Spinal cord (tissue), 9 donors: ENCODE measurements at regions not wholly inside any gene's neighbourhood (a gene's known extent, or its start where the extent isn't known, plus 50 kb on each side); places are given as distances from the start of the nearest gene placed in this dataset.

ENCODE experiments used
- DNase-seq, 6 donors: peaks; one replicate each; pipeline versions ENCODE4 v3.0.0 to v3.0.0-alpha.2; 2013 to 2015; ENCODE audit warnings: low spot score in 6 of 6, low read depth in 4 of 6
- H3K27ac ChIP-seq: one replicate; pipeline ENCODE4 v1.5.1; 2013; ENCODE audit warnings: low read depth, low read length, control low read depth
- H3K27me3 ChIP-seq: one replicate; pipeline ENCODE4 v1.6.1; 2013; ENCODE audit warnings: low read length; ENCODE audit not compliant: control insufficient read depth, insufficient read depth
- H3K36me3 ChIP-seq: one replicate; pipeline ENCODE4 v1.6.1; 2013; ENCODE audit warnings: low read length; ENCODE audit not compliant: control insufficient read depth, insufficient read depth
- H3K4me1 ChIP-seq: one replicate; pipeline ENCODE4 v1.6.1; 2013; ENCODE audit warnings: low read length; ENCODE audit not compliant: control insufficient read depth, insufficient read depth
- H3K4me3 ChIP-seq: one replicate; pipeline ENCODE4 v1.5.1; 2013; ENCODE audit warnings: low read depth, low read length, control low read depth
- H3K9me3 ChIP-seq: one replicate; pipeline ENCODE4 v1.6.1; 2013; ENCODE audit warnings: low read length; ENCODE audit not compliant: control insufficient read depth, insufficient read depth
- WGBS: methylation state at CpG from one replicate; pipeline ENCODE4 v1.1.5; 2013; ENCODE audit warnings: missing lambda C conversion rate; ENCODE audit not compliant: insufficient coverage; 5-methylcytosine and 5-hydroxymethylcytosine counted together
- donor health status: healthy.

GRCh38 chr3:69527498-69527897 is 141.6 kb upstream of the FRMD4B start:
- peaks cover 2% of the 10 kb centered on the region for H3K4me1 ChIP-seq
- no peaks in the 10 kb centered on the region for H3K9me3 ChIP-seq
- no peaks in the 10 kb centered on the region for H3K27me3 ChIP-seq

GRCh38 chr3:69524816-69525215 is 138.9 kb upstream of the FRMD4B start:
- no peaks in the 10 kb centered on the region for H3K27me3 ChIP-seq
- H3K36me3 ChIP-seq, result no peaks in the 10 kb centered on the region
- no CpG with 5 or more reads among the region's 1 CpG for WGBS
- H3K27ac ChIP-seq, result no peak overlapping the region
- H3K9me3 ChIP-seq, result no peaks in the 10 kb centered on the region
- no peak for DNase-seq
- no peak overlapping the region for H3K4me3 ChIP-seq
- no peaks in the 10 kb centered on the region for H3K4me1 ChIP-seq

More at GRCh38 chr3:69527498-69527897, 141.6 kb upstream of the FRMD4B start:
- H3K36me3 ChIP-seq, result no peaks in the 10 kb centered on the region
- DNase-seq, result no peak
- H3K4me3 ChIP-seq, result no peak overlapping the region
- H3K27ac ChIP-seq, result no peak overlapping the region

- no peak overlapping the region for H3K4me3 ChIP-seq
- no peak for DNase-seq
- H3K9me3 ChIP-seq, result no peaks in the 10 kb centered on the region
- no peak overlapping the region for H3K27ac ChIP-seq
- H3K36me3 ChIP-seq, result no peaks in the 10 kb centered on the region
- no peaks in the 10 kb centered on the region for H3K4me1 ChIP-seq
- no peaks in the 10 kb centered on the region for H3K27me3 ChIP-seq
Measured at GRCh38 chr3:69521286-69521685, 135.4 kb upstream of the FRMD4B start.

- Histone ChIP-seq H3K9me3 (no peaks in the 10 kb centered on the region), H3K4me1 (no peaks in the 10 kb centered on the region), H3K27me3 (no peaks in the 10 kb centered on the region), H3K27ac (no peak overlapping the region), H3K36me3 (no peaks in the 10 kb centered on the region), H3K4me3 (no peak overlapping the region)
- no peak for DNase-seq
- WGBS, result 89% methylated on average over 2 of the region's 4 CpGs
Measured at GRCh38 chr3:69511361-69511760, 125.5 kb upstream of the FRMD4B start.

GRCh38 chr3:69510481-69511030 is 124.7 kb upstream of the FRMD4B start:
- Histone ChIP-seq H3K4me3 (no peak overlapping the region), H3K27me3 (no peaks in the 10 kb centered on the region), H3K9me3 (no peaks in the 10 kb centered on the region), H3K36me3 (no peaks in the 10 kb centered on the region), H3K27ac (no peak overlapping the region), H3K4me1 (no peaks in the 10 kb centered on the region)
- DNase-seq, result peak in 1 of 6 donors; percentile 35
- WGBS, result 60% methylated on average over 1 of the region's 3 CpGs

GRCh38 chr3:69509288-69509687 is 123.4 kb upstream of the FRMD4B start:
- Histone ChIP-seq H3K4me1 (no peaks in the 10 kb centered on the region), H3K4me3 (no peak overlapping the region), H3K27me3 (no peaks in the 10 kb centered on the region), H3K36me3 (no peaks in the 10 kb centered on the region), H3K27ac (no peak overlapping the region), H3K9me3 (no peaks in the 10 kb centered on the region)
- DNase-seq, result no peak
- WGBS, result no CpG with 5 or more reads among the region's 3 CpGs

GRCh38 chr3:69505770-69506407 is 120.0 kb upstream of the FRMD4B start:
- H3K9me3 ChIP-seq, result no peaks in the 10 kb centered on the region
- peak in 3 of 6 donors; percentile 26 to 88 (median 33) for DNase-seq
- H3K36me3 ChIP-seq, result no peaks in the 10 kb centered on the region
- no peak overlapping the region for H3K4me3 ChIP-seq
- no CpG with 5 or more reads among the region's 7 CpGs for WGBS
- no peaks in the 10 kb centered on the region for H3K4me1 ChIP-seq
- H3K27me3 ChIP-seq, result no peaks in the 10 kb centered on the region
- H3K27ac ChIP-seq, result no peak overlapping the region

GRCh38 chr3:69504232-69504631 is 118.3 kb upstream of the FRMD4B start:
- Histone ChIP-seq H3K27me3 (no peaks in the 10 kb centered on the region), H3K4me1 (no peaks in the 10 kb centered on the region), H3K4me3 (no peak overlapping the region), H3K36me3 (no peaks in the 10 kb centered on the region), H3K27ac (no peak overlapping the region), H3K9me3 (no peaks in the 10 kb centered on the region)
- no peak for DNase-seq
- no CpG with 5 or more reads among the region's 3 CpGs for WGBS

- H3K27ac ChIP-seq, result no peak overlapping the region
- H3K4me3 ChIP-seq, result no peak overlapping the region
- H3K27me3 ChIP-seq, result no peaks in the 10 kb centered on the region
- H3K36me3 ChIP-seq, result no peaks in the 10 kb centered on the region
- H3K4me1 ChIP-seq, result no peaks in the 10 kb centered on the region
- no CpG with 5 or more reads among the region's 5 CpGs for WGBS
- H3K9me3 ChIP-seq, result no peaks in the 10 kb centered on the region
- no peak for DNase-seq
Measured at GRCh38 chr3:69500604-69501003, 114.7 kb upstream of the FRMD4B start.

- H3K27me3 ChIP-seq, result no peaks in the 10 kb centered on the region
- DNase-seq, result no peak
- H3K4me1 ChIP-seq, result no peaks in the 10 kb centered on the region
- no peak overlapping the region for H3K27ac ChIP-seq
- H3K4me3 ChIP-seq, result no peak overlapping the region
- 85% methylated on average over 9 of the region's 9 CpGs for WGBS
- no peaks in the 10 kb centered on the region for H3K9me3 ChIP-seq
- no peaks in the 10 kb centered on the region for H3K36me3 ChIP-seq
Measured at GRCh38 chr3:69499899-69500421, 114.1 kb upstream of the FRMD4B start.
